Ecto neural progenitor cell (in vitro differentiated cells): ENCODE measurements at regions not wholly inside any gene's neighbourhood (a gene's known extent, or its start where the extent isn't known, plus 50 kb on each side); places are given as distances from the start of the nearest gene placed in this dataset.

Experiments used
- DNase-seq: peaks from one replicate; pipeline ENCODE4 v3.0.0-alpha.2; 2018; ENCODE audit warnings: low spot score

- DNase-seq = no peak
Observed at GRCh38 chr5:167643631-167644280, 647.7 kb upstream of the WWC1 start.

- DNase-seq = no peak
Observed at GRCh38 chr5:167644619-167645018, 646.8 kb upstream of the WWC1 start.

GRCh38 chr5:167649471-167649870 is 642.0 kb upstream of the WWC1 start:
- no peak for DNase-seq

- DNase-seq = no peak
Observed at GRCh38 chr5:167652690-167653089, 638.8 kb upstream of the WWC1 start.

GRCh38 chr5:167653645-167654106 is 637.8 kb upstream of the WWC1 start:
- no peak for DNase-seq

GRCh38 chr5:167657016-167657415 is 634.4 kb upstream of the WWC1 start:
- no peak for DNase-seq

GRCh38 chr5:167658889-167659288 is 632.6 kb upstream of the WWC1 start:
- no peak for DNase-seq

- no peak for DNase-seq
Observed at GRCh38 chr5:167661605-167662004, 629.8 kb upstream of the WWC1 start.

GRCh38 chr5:167664222-167664804 is 627.1 kb upstream of the WWC1 start:
- no peak for DNase-seq

GRCh38 chr5:167665841-167666375 is 625.5 kb upstream of the WWC1 start:
- DNase-seq = no peak

GRCh38 chr5:167671176-167671575 is 620.3 kb upstream of the WWC1 start:
- no peak for DNase-seq

- DNase-seq = no peak
Observed at GRCh38 chr5:167673942-167674341, 617.5 kb upstream of the WWC1 start.

GRCh38 chr5:167678481-167678880 is 613.0 kb upstream of the WWC1 start:
- DNase-seq = no peak

- no peak for DNase-seq
Observed at GRCh38 chr5:167684251-167684650, 607.2 kb upstream of the WWC1 start.

- no peak for DNase-seq
Observed at GRCh38 chr5:167688341-167689130, 602.9 kb upstream of the WWC1 start.

- no peak for DNase-seq
Observed at GRCh38 chr5:167694325-167695147, 596.9 kb upstream of the WWC1 start.

GRCh38 chr5:167696558-167697314 is 594.7 kb upstream of the WWC1 start:
- DNase-seq = no peak

- peak; percentile 54 for DNase-seq
Observed at GRCh38 chr5:167699432-167699831, 592.0 kb upstream of the WWC1 start.

- no peak for DNase-seq
Observed at GRCh38 chr5:167701051-167701450, 590.4 kb upstream of the WWC1 start.

- DNase-seq = no peak
Observed at GRCh38 chr5:167702014-167702413, 589.4 kb upstream of the WWC1 start.

GRCh38 chr5:167708449-167708848 is 583.0 kb upstream of the WWC1 start:
- no peak for DNase-seq
